Endothelial cell of umbilical vein (primary cell): ENCODE measurements at regions not wholly inside any gene's neighbourhood (a gene's known extent, or its start where the extent isn't known, plus 50 kb on each side); places are given as distances from the start of the nearest gene placed in this dataset.

ENCODE experiments used
- BruUV-seq: library from RNA; stranded (reverse); fragments of 400-500 nt; replicated peaks from 2 replicates; lab custom pipeline; 2021; lab: Mats Ljungman, UMichigan
- CTCF ChIA-PET: fragments of 300-600, 350-600 bp; sonication (Branson Sonifier 250); formaldehyde crosslinking; loops from one replicate; lab custom pipeline; 2021; ENCODE audit warnings: antibody characterized with exemption, inconsistent platforms; lab: Charles Lee
- POLR2A ChIA-PET: fragments of 300-600, 350-600 bp; sonication (Branson Sonifier 250); formaldehyde crosslinking; loops from one replicate; lab custom pipeline; 2021; ENCODE audit warnings: antibody characterized with exemption, inconsistent platforms; lab: Charles Lee
- DNase-seq: peaks from one replicate; pipeline ENCODE4 v3.0.0-alpha.2; 2011; ENCODE audit warnings: low read depth, low spot score
- FAIRE-seq: peaks from 2 replicates; lab custom pipeline; 2011; peaks lifted over from hg19 to GRCh38; lab: Jason Lieb, UNC
- H2AFZ ChIP-seq: 2 replicates; pipeline ENCODE4 v1.6.0; 2012; ENCODE audit warnings: low read depth, low read length, control low read depth, inconsistent platforms
- H3K27ac ChIP-seq: 2 replicates; pipeline ENCODE4 v1.5.1; 2011; ENCODE audit warnings: low read depth, mild to moderate bottlenecking, control low read depth, low read length, moderate library complexity; ENCODE audit not compliant: insufficient read depth
- H3K27me3 ChIP-seq, 2 experiments: 2 replicates each; pipeline versions ENCODE4 v1.6.0 to v1.6.1; 2011; ENCODE audit warnings: low read length in 2 of 2, mixed read lengths in 1 of 2; ENCODE audit not compliant: control insufficient read depth in 2 of 2, insufficient read depth in 2 of 2
- H3K36me3 ChIP-seq, 2 experiments: 2 replicates in 1 of 2; 3 replicates in 1 of 2; pipeline ENCODE4 v1.5.1; 2011; ENCODE audit warnings: low read length in 2 of 2, mild to moderate bottlenecking in 1 of 2, moderate library complexity in 1 of 2; ENCODE audit not compliant: control insufficient read depth in 2 of 2, insufficient read depth in 2 of 2; ENCODE audit errors: extremely low read depth in 1 of 2
- H3K4me1 ChIP-seq: 3 replicates; pipeline ENCODE4 v1.5.1; 2011; ENCODE audit warnings: mild to moderate bottlenecking, low read length; ENCODE audit not compliant: control insufficient read depth, insufficient read depth; ENCODE audit errors: extremely low read depth
- H3K4me2 ChIP-seq: 2 replicates; pipeline ENCODE4 v1.6.1; 2011; ENCODE audit warnings: low read length, control low read depth, mixed read lengths; ENCODE audit not compliant: insufficient read depth
- H3K4me3 ChIP-seq, 3 experiments: fragments of 200-600 bp in 1 of 3; sonication (generic), shearing (Covaris generic) in 1 of 3; replicated peaks in 1 of 3; 2 replicates each; pipeline ENCODE4 v1.5.1; 2011 to 2016; ENCODE audit warnings: control low read depth in 3 of 3, low read length in 3 of 3, mild to moderate bottlenecking in 2 of 3, inconsistent platforms in 1 of 3, low read depth in 1 of 3, moderate library complexity in 1 of 3; ENCODE audit not compliant: insufficient read depth in 1 of 3
- H3K79me2 ChIP-seq: 2 replicates; pipeline ENCODE4 v1.6.0; 2012; ENCODE audit warnings: low read length, inconsistent platforms; ENCODE audit not compliant: control insufficient read depth, insufficient read depth
- H3K9ac ChIP-seq: replicated peaks from 2 replicates; pipeline ENCODE3; 2011; ENCODE audit warnings: low read length, control low read depth; ENCODE audit not compliant: insufficient read depth; ENCODE audit errors: extremely low read depth
- H3K9me1 ChIP-seq: replicated peaks from 3 replicates; pipeline ENCODE4 v1.6.0; 2011; ENCODE audit warnings: mild to moderate bottlenecking, low read length; ENCODE audit not compliant: control insufficient read depth, insufficient read depth; ENCODE audit errors: extremely low read depth
- H3K9me3 ChIP-seq: replicated peaks from 2 replicates; pipeline ENCODE4 v1.5.1; 2012; ENCODE audit warnings: low read length, inconsistent platforms; ENCODE audit not compliant: control insufficient read depth, insufficient read depth
- H4K20me1 ChIP-seq: replicated peaks from 2 replicates; pipeline ENCODE3; 2011; ENCODE audit warnings: mild to moderate bottlenecking, low read length; ENCODE audit not compliant: control insufficient read depth, insufficient read depth; ENCODE audit errors: extremely low read depth
- CTCF ChIP-seq, 2 donors: IDR thresholded peaks; 1 replicate in 1 of 2; 2 replicates in 1 of 2; pipeline ENCODE4 v1.5.1; 2011; ENCODE audit warnings: low read length in 2 of 2, mild to moderate bottlenecking in 2 of 2, moderate library complexity in 2 of 2, control low read depth in 1 of 2, inconsistent platforms in 1 of 2, low read depth in 1 of 2; ENCODE audit not compliant: insufficient read depth in 1 of 2; ENCODE audit errors: extremely low read depth in 1 of 2
- EZH2 ChIP-seq: IDR thresholded peaks from 2 replicates; pipeline ENCODE4 v1.6.1; 2012; ENCODE audit warnings: borderline replicate concordance, low read depth, mild to moderate bottlenecking, moderate library complexity, low read length, inconsistent platforms; ENCODE audit not compliant: severe bottlenecking
- FOS ChIP-seq: IDR thresholded peaks from 2 replicates; pipeline ENCODE4 v1.6.1; 2011; ENCODE audit warnings: mild to moderate bottlenecking, low read length, moderate library complexity, borderline replicate concordance; ENCODE audit not compliant: insufficient read depth
- GATA2 ChIP-seq: IDR thresholded peaks from 2 replicates; pipeline ENCODE4 v1.7.0; 2011; ENCODE audit warnings: low read depth, mild to moderate bottlenecking, moderate library complexity, mixed read lengths, low read length; ENCODE audit not compliant: insufficient read length, insufficient read depth
- JUN ChIP-seq: IDR thresholded peaks from 2 replicates; pipeline ENCODE4 v1.6.1; 2011; ENCODE audit warnings: borderline replicate concordance, low read depth; ENCODE audit not compliant: insufficient read length, insufficient read depth
- MAX ChIP-seq: IDR thresholded peaks from 2 replicates; pipeline ENCODE4 v1.6.1; 2011; ENCODE audit not compliant: insufficient read depth, insufficient read length
- MYC ChIP-seq: IDR thresholded peaks from one replicate; pipeline ENCODE4 v1.6.1; 2011; ENCODE audit warnings: mild to moderate bottlenecking, low read depth, low read length
- POLR2A ChIP-seq: IDR thresholded peaks from 2 replicates; pipeline ENCODE4 v1.6.1; 2012; ENCODE audit warnings: low read depth, mild to moderate bottlenecking, control low read depth, low read length
- POLR2AphosphoS5 ChIP-seq: IDR thresholded peaks from 2 replicates; pipeline ENCODE4 v1.6.1; 2012; ENCODE audit warnings: low read depth, mild to moderate bottlenecking, control low read depth, low read length, moderate library complexity; ENCODE audit not compliant: insufficient read depth
- dilution Hi-C: fragments of 300-500 bp; cut with MboI; formaldehyde crosslinking; loops from one replicate; pipeline ENCODE4 v1.15.0; 2019; ENCODE audit warnings: low sequenced_read_pairs; ENCODE audit not compliant: extremely low pct_ligation_motif_present
- intact Hi-C: fragments of 100-400 bp; cut with micrococcal nuclease; formaldehyde crosslinking; loops from one replicate; pipeline ENCODE4 v1.10.0; 2022

GRCh38 chr11:36931139-36931538 is 333.1 kb upstream of the RAG2 start:
- POLR2A ChIA-PET: no interaction called here
- intact Hi-C loops (no loop called here), dilution Hi-C loops (no loop called here)
- no peaks in the 10 kb centered on the region for H4K20me1 ChIP-seq
- H3K4me2 ChIP-seq: no peak overlapping the region
- no peaks in the 10 kb centered on the region for H3K79me2 ChIP-seq
- no peak overlapping the region for H2AFZ ChIP-seq
- no peak overlapping the region for H3K27ac ChIP-seq
- CTCF ChIA-PET: no interaction called here
- FAIRE-seq (no peak), DNase-seq (no peak)
- no TSS peak for BruUV-seq
- no peak overlapping the region for H3K9ac ChIP-seq
- no peaks in the 10 kb centered on the region for H3K4me1 ChIP-seq
- H3K27me3 ChIP-seq: no peaks in the 10 kb centered on the region
- H3K9me3 ChIP-seq: no peaks in the 10 kb centered on the region
- no peak overlapping the region for H3K4me3 ChIP-seq
- H3K9me1 ChIP-seq: no peaks in the 10 kb centered on the region
- no peak for TF ChIP-seq MAX
- TF ChIP-seq JUN: no peak
- TF ChIP-seq FOS: no peak
- no peak for TF ChIP-seq MYC
- no peak for TF ChIP-seq CTCF (IDR thresholded peaks at IDR 0.05; ENCODE audit: extremely low read depth in 1 of 2, insufficient read depth in 1 of 2, low read depth in 1 of 2, low read length in 2 of 2)
- TF ChIP-seq EZH2: no peak
- TF ChIP-seq GATA2: no peak
- TF ChIP-seq POLR2AphosphoS5: no peak
- no peak for TF ChIP-seq POLR2A
- H3K36me3 ChIP-seq: no peaks in the 10 kb centered on the region
